ENCODE measurements at regions not wholly inside any gene's neighbourhood (a gene's known extent, or its start where the extent isn't known, plus 50 kb on each side); places are given as distances from the start of the nearest gene placed in this dataset.
"Not testable (repeated sequence)": the region's sequence is repeated elsewhere in the genome, so short reads cannot be mapped to it uniquely, and the experiment has no call there.

DNA sequence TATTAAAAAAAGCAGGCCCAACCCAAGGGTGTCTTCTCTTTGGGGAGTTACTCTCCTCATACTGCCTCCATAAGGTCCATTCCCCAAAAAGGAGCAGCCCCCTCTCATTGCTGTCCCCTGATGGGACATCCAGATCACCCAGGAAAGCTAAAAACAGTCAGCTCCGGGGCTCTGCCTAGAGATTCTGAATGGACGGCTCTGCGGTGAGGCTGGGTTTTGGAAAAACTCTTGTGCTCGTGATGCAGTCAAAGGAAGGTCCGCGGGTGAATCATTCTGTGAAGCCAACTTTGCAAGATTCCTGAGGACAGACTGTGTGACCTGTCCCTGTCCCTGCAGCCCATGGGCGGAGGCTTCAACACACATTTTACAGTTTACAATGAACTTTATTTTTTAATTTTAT, 351.5 kb downstream of the TYW1 start:
- no peak for TF ChIP-seq CTCF (IDR thresholded peaks at IDR 0.05; ENCODE audit: low read length, missing control alignments)
- no peak overlapping the region for H3K4me3 ChIP-seq (replicated peaks; ENCODE audit: low read depth, low read length)
- DNase-seq (ENCODE audit: low read depth) = no peak

DNA sequence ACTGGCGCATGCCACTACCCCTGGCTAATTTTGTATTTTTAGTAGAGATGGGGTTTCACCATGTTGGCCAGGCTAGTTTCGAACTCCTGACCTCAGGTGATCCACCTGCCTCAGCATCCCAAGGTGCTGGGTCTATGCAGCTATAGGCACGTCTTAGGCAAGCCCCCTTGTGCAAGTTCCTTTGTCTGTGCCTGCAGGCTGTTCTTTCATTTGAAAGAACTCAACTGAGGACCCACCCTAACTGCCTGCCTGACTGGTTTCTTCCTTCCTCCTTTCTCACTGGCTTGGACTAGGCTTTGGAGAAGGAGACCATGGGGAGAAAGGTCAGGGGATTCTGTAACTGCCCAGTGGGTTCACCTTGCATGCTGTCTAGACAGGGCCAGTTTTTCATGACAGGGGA, 361.0 kb downstream of the TYW1 start:
- DNase-seq (ENCODE audit: low read depth); H3K4me3 ChIP-seq (replicated peaks; ENCODE audit: low read depth, low read length): not testable (repeated sequence)

- H3K4me3 ChIP-seq (replicated peaks; ENCODE audit: low read depth, low read length) = not testable (repeated sequence)
- peak; percentile 10 for DNase-seq (ENCODE audit: low read depth)
Measured at GRCh38 chr7:67358316-67358715, 361.7 kb downstream of the TYW1 start.

- DNase-seq (ENCODE audit: low read depth); H3K4me3 ChIP-seq (replicated peaks; ENCODE audit: low read depth, low read length): not testable (repeated sequence)
Measured at GRCh38 chr7:67358738-67359137, 362.1 kb downstream of the TYW1 start.

DNA sequence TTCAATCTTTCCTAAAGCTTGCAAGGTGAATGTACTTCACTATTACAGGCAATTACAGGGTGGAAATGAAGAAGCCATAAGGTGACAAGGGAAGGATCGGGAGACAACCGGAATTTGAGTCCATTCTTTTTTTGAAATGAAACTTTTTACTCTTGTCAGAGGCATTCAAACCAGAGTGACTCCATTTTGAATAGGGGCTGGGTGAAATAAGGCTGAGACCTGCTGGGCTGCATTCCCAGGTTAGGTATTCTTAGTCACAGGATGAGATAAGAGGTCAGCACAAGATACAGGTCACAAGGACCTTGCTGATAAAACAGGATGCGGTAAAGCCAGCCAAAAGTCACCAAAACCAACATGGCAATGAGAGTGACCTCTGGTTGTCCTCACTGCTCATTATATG, 363.3 kb downstream of the TYW1 start:
- TF ChIP-seq CTCF (IDR thresholded peaks at IDR 0.05; ENCODE audit: low read length, missing control alignments) = no peak
- DNase-seq (ENCODE audit: low read depth) = no peak
- H3K4me3 ChIP-seq (replicated peaks; ENCODE audit: low read depth, low read length) = no peak overlapping the region

DNA sequence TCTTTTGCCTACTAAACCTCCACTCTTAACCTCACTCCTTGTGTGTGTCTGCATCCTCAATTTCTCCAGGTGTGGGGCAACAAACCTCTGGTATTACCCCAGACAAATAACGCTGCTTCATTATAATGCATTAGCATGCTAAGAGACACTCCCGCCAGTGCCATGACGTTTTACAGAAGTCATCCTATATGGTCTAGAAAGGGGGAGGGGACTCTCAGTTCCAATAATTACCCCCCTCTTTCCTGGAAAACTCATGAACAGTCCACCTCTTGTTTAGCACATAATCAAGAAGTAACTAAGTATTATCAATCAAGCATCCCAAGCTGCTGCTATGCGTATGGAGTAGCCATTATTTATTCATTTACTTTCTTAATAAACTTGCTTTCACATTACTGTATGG, 364.5 kb downstream of the TYW1 start:
- no peak for DNase-seq (ENCODE audit: low read depth)
- no peak overlapping the region for H3K4me3 ChIP-seq (replicated peaks; ENCODE audit: low read depth, low read length)
- TF ChIP-seq CTCF (IDR thresholded peaks at IDR 0.05; ENCODE audit: low read length, missing control alignments) = no peak

- no peak for DNase-seq (ENCODE audit: low read depth)
- no peak overlapping the region for H3K4me3 ChIP-seq (replicated peaks; ENCODE audit: low read depth, low read length)
- no peak for TF ChIP-seq CTCF (IDR thresholded peaks at IDR 0.05; ENCODE audit: low read length, missing control alignments)
Measured at GRCh38 chr7:67364441-67365017, 367.9 kb downstream of the TYW1 start.

DNA sequence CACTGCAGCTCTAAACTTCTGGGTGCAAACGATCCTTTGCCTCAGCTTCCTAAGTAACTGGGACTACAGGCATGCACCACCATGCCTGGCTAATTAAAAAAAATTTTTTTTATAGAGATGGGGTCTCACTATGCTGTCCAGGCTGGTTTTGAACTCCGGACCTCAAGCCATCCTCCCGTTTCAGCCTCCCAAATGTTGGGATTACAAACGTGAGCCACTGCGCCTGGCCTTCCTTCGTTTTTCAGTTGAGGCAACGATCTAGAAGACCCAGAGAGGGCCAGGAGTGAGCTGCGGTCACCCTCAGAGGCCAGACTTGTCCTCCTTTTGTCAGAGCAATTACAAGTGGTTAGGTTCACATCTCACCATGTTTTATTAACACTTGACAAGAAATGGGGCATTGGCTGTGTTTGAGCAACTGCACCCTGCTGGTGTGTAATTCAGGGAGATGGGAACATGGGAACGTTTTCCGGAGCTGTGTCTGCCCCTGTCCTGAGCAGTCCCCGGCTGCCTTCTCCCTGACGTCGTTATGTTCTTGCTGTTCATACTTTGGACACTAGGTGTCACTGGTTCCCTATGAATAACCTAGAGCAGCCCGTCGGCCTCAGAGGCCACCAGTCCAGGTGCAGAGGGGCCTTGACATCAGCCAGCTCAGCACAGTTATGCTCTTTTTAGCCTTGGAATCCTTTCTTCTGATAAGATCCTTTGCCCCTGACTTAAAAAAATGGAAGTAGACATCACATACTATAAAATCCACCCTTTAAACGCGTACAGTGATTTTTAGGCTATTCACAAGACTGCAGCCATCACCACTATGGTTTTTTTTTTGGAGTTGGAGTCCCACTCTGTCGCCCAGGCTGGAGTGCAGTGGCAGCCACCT, 375.0 kb downstream of the TYW1 start:
- DNase-seq (ENCODE audit: low read depth) = peak; percentile 79
- peak; percentile 78 for TF ChIP-seq CTCF (IDR thresholded peaks at IDR 0.05; ENCODE audit: low read length, missing control alignments)
- H3K4me3 ChIP-seq (replicated peaks; ENCODE audit: low read depth, low read length) = no peak overlapping the region

GRCh38 chr7:67373389-67373788, 376.8 kb downstream of the TYW1 start:
- DNase-seq (ENCODE audit: low read depth); H3K4me3 ChIP-seq (replicated peaks; ENCODE audit: low read depth, low read length): not testable (repeated sequence)
